H1 (cell line): ENCODE measurements at regions not wholly inside any gene's neighbourhood (a gene's known extent, or its start where the extent isn't known, plus 50 kb on each side); places are given as distances from the start of the nearest gene placed in this dataset.

Experiments used
- CTCF ChIA-PET: fragments of 300-600 bp; sonication (Branson Sonifier 250); formaldehyde crosslinking; loops from one replicate; lab custom pipeline; 2021; ENCODE audit not compliant: partially characterized antibody; lab: Charles Lee
- POLR2A ChIA-PET: fragments of 300-600 bp; sonication (Branson Sonifier 250); formaldehyde crosslinking; loops from one replicate; lab custom pipeline; 2021; ENCODE audit warnings: inconsistent platforms; ENCODE audit not compliant: partially characterized antibody; lab: Charles Lee
- DNase-seq, 2 experiments: peaks; one replicate each; pipeline versions ENCODE4 v3.0.0 to v3.0.0-alpha.2; 2010 to 2022; ENCODE audit warnings: low spot score in 2 of 2, low read depth in 1 of 2, mixed read lengths in 1 of 2
- FAIRE-seq: peaks from 2 replicates; lab custom pipeline; 2011; peaks lifted over from hg19 to GRCh38; lab: Jason Lieb, UNC
- H2AFZ ChIP-seq: 2 replicates; pipeline ENCODE4 v1.8.1; 2012; ENCODE audit warnings: low read length, inconsistent platforms
- H2AK5ac ChIP-seq: 2 replicates; pipeline ENCODE4 v1.6.1; 2013; ENCODE audit warnings: low read depth, low read length
- H2BK120ac ChIP-seq: replicated peaks from 2 replicates; pipeline ENCODE3; 2013; ENCODE audit warnings: low read depth, low read length, inconsistent platforms
- H2BK12ac ChIP-seq: 2 replicates; pipeline ENCODE4 v1.6.1; 2013; ENCODE audit warnings: low read depth, low read length
- H2BK15ac ChIP-seq: 2 replicates; pipeline ENCODE4 v1.6.1; 2013; ENCODE audit warnings: low read length
- H2BK20ac ChIP-seq: 2 replicates; pipeline ENCODE4 v1.6.1; 2013; ENCODE audit warnings: low read length
- H2BK5ac ChIP-seq: 2 replicates; pipeline ENCODE4 v1.6.1; 2013; ENCODE audit warnings: low read depth, low read length
- H3K14ac ChIP-seq: 2 replicates; pipeline ENCODE4 v1.6.1; 2013; ENCODE audit warnings: inconsistent platforms; ENCODE audit not compliant: insufficient read length
- H3K18ac ChIP-seq: 2 replicates; pipeline ENCODE4 v1.6.1; 2013; ENCODE audit warnings: low read length; ENCODE audit errors: extremely low read depth
- H3K23ac ChIP-seq: 2 replicates; pipeline ENCODE4 v1.6.1; 2013; ENCODE audit warnings: inconsistent platforms; ENCODE audit not compliant: insufficient read length
- H3K23me2 ChIP-seq: 2 replicates; pipeline ENCODE4 v1.6.1; 2013; ENCODE audit warnings: low read depth, low read length
- H3K27ac ChIP-seq: 2 replicates; pipeline ENCODE4 v1.6.1; 2011; ENCODE audit warnings: low read depth, low read length, inconsistent platforms
- H3K27me3 ChIP-seq, 4 experiments: replicated peaks in 1 of 4; 1 replicate in 1 of 4; 2 replicates in 3 of 4; pipeline versions ENCODE4 v1.6.1 to v1.8.1; 2011 to 2013; ENCODE audit warnings: low read length in 3 of 4, mild to moderate bottlenecking in 3 of 4, inconsistent platforms in 2 of 4, mixed read lengths in 2 of 4, moderate library complexity in 1 of 4; ENCODE audit not compliant: control insufficient read depth in 3 of 4, insufficient read depth in 3 of 4; ENCODE audit errors: extremely low read depth in 1 of 4
- H3K36me3 ChIP-seq, 4 experiments: 2 replicates each; pipeline versions ENCODE4 v1.6.1 to v1.8.1; 2011 to 2013; ENCODE audit warnings: mild to moderate bottlenecking in 4 of 4, low read length in 3 of 4, moderate library complexity in 2 of 4, control low read depth in 1 of 4, inconsistent platforms in 1 of 4; ENCODE audit not compliant: insufficient read depth in 4 of 4, control insufficient read depth in 2 of 4
- H3K4ac ChIP-seq: replicated peaks from 2 replicates; pipeline ENCODE3; 2013; ENCODE audit warnings: low read length, low read depth, mixed read lengths, inconsistent platforms; ENCODE audit not compliant: insufficient read length
- H3K4me1 ChIP-seq, 4 experiments: replicated peaks in 1 of 4; 1 replicate in 1 of 4; 2 replicates in 3 of 4; pipeline versions ENCODE4 v1.6.1 to v1.8.1; 2011 to 2013; ENCODE audit warnings: low read length in 3 of 4, inconsistent platforms in 2 of 4, mixed read lengths in 1 of 4; ENCODE audit not compliant: insufficient read depth in 4 of 4, control insufficient read depth in 3 of 4
- H3K4me2 ChIP-seq, 2 experiments: 2 replicates each; pipeline versions ENCODE4 v1.6.1 to v1.8.1; 2011 to 2013; ENCODE audit warnings: low read depth in 2 of 2, low read length in 2 of 2, control low read depth in 1 of 2, inconsistent platforms in 1 of 2, mild to moderate bottlenecking in 1 of 2; ENCODE audit not compliant: insufficient read depth in 1 of 2
- H3K4me3 ChIP-seq, 4 experiments: fragments of 200-600, 300-600 bp in 1 of 4; sonication (generic), shearing (Covaris generic), sonication (Bioruptor Twin) in 1 of 4; 2 replicates each; pipeline versions ENCODE4 v1.5.1 to v1.8.1; 2011 to 2016; ENCODE audit warnings: low read length in 4 of 4, low read depth in 3 of 4, control low read depth in 2 of 4, inconsistent platforms in 2 of 4, mild to moderate bottlenecking in 2 of 4, mixed read lengths in 1 of 4, moderate library complexity in 1 of 4; ENCODE audit not compliant: insufficient read depth in 2 of 4; ENCODE audit errors: extremely low read depth in 1 of 4
- H3K56ac ChIP-seq: replicated peaks from 2 replicates; pipeline ENCODE3; 2013; ENCODE audit warnings: low read depth, mild to moderate bottlenecking, mixed read lengths, low read length, inconsistent platforms; ENCODE audit not compliant: insufficient read length
- H3K79me1 ChIP-seq: 2 replicates; pipeline ENCODE4 v1.6.1; 2013; ENCODE audit warnings: low read depth, low read length, control low read depth
- H3K79me2 ChIP-seq, 2 experiments: 2 replicates each; pipeline versions ENCODE4 v1.6.1 to v1.8.1; 2012 to 2013; ENCODE audit warnings: low read length in 2 of 2, mild to moderate bottlenecking in 2 of 2, inconsistent platforms in 1 of 2; ENCODE audit not compliant: insufficient read depth in 2 of 2, control insufficient read depth in 1 of 2
- H3K9ac ChIP-seq, 4 experiments: replicated peaks in 1 of 4; 1 replicate in 1 of 4; 2 replicates in 3 of 4; pipeline versions ENCODE4 v1.6.1 to v1.8.1; 2011 to 2013; ENCODE audit warnings: low read depth in 3 of 4, low read length in 3 of 4, control low read depth in 2 of 4, mild to moderate bottlenecking in 2 of 4, moderate library complexity in 2 of 4, inconsistent platforms in 1 of 4; ENCODE audit errors: extremely low read depth in 1 of 4
- H3K9me3 ChIP-seq, 2 experiments: 2 replicates each; pipeline versions ENCODE4 v1.6.1 to v1.8.1; 2012 to 2013; ENCODE audit warnings: mild to moderate bottlenecking in 2 of 2, moderate library complexity in 2 of 2, control low read depth in 1 of 2, inconsistent platforms in 1 of 2, low read depth in 1 of 2, low read length in 1 of 2, mixed read lengths in 1 of 2; ENCODE audit not compliant: insufficient read depth in 2 of 2
- H4K20me1 ChIP-seq, 2 experiments: replicated peaks in 1 of 2; 2 replicates each; pipeline versions ENCODE3 to v1.8.1; 2011 to 2013; ENCODE audit warnings: inconsistent platforms in 2 of 2, low read length in 2 of 2, mild to moderate bottlenecking in 1 of 2; ENCODE audit not compliant: insufficient read depth in 2 of 2, control insufficient read depth in 1 of 2
- H4K5ac ChIP-seq: 2 replicates; pipeline ENCODE4 v1.6.1; 2013; ENCODE audit warnings: low read length, low read depth, mixed read lengths, inconsistent platforms; ENCODE audit not compliant: insufficient read length
- H4K8ac ChIP-seq: 2 replicates; pipeline ENCODE4 v1.8.0; 2013; ENCODE audit warnings: mild to moderate bottlenecking, moderate library complexity, low read length, inconsistent platforms; ENCODE audit not compliant: insufficient read depth; ENCODE audit errors: extremely low read depth
- H4K91ac ChIP-seq: replicated peaks from 2 replicates; pipeline ENCODE3; 2013; ENCODE audit warnings: low read length, mixed read lengths, inconsistent platforms; ENCODE audit not compliant: insufficient read length
- ASH2L ChIP-seq: fragments of 200-600, 300-600 bp; sonication (generic); IDR thresholded peaks from one replicate; pipeline ENCODE4 v1.7.1; 2017; ENCODE audit warnings: low read length
- CTBP2 ChIP-seq: IDR thresholded peaks from 2 replicates; pipeline ENCODE4 v1.7.0; 2011; ENCODE audit warnings: borderline replicate concordance, mild to moderate bottlenecking, moderate library complexity, mixed read lengths, low read length; ENCODE audit not compliant: insufficient read depth, insufficient read length
- HDAC2 ChIP-seq, 2 experiments: fragments of 300-600 bp in 1 of 2; sonication (generic) in 1 of 2; IDR thresholded peaks; 2 replicates each; pipeline ENCODE4 v1.6.1; 2011 to 2012; ENCODE audit warnings: low read depth in 2 of 2, low read length in 2 of 2, mild to moderate bottlenecking in 2 of 2, moderate library complexity in 2 of 2, borderline replicate concordance in 1 of 2, inconsistent platforms in 1 of 2
- JUN ChIP-seq: IDR thresholded peaks from 2 replicates; pipeline ENCODE4 v1.6.1; 2011; ENCODE audit warnings: low read depth, mild to moderate bottlenecking, improper control_type of control experiment, low read length
- KDM4A ChIP-seq: IDR thresholded peaks from one replicate; pipeline ENCODE4 v1.7.1; 2012; ENCODE audit warnings: low read depth, mild to moderate bottlenecking, moderate library complexity, low read length, inconsistent platforms; ENCODE audit not compliant: severe bottlenecking
- NANOG ChIP-seq: IDR thresholded peaks from 2 replicates; pipeline ENCODE4 v1.6.1; 2011; ENCODE audit warnings: low read length, low read depth, mild to moderate bottlenecking, inconsistent platforms; ENCODE audit not compliant: insufficient read depth, poor library complexity, severe bottlenecking
- PHF8 ChIP-seq: fragments of 200-600 bp; sonication (generic); conservative IDR thresholded peaks from 2 replicates; pipeline ENCODE4 v1.7.1; 2012; ENCODE audit warnings: low read depth, mild to moderate bottlenecking, inconsistent platforms, low read length, moderate library complexity
- POU5F1 ChIP-seq: IDR thresholded peaks from 2 replicates; pipeline ENCODE4 v1.6.1; 2011; ENCODE audit warnings: low read depth, mild to moderate bottlenecking, low read length, moderate library complexity
- RXRA ChIP-seq: IDR thresholded peaks from 2 replicates; pipeline ENCODE4 v1.6.1; 2011; ENCODE audit warnings: low read depth, mild to moderate bottlenecking, low read length, moderate library complexity; ENCODE audit not compliant: insufficient read depth
- SIRT6 ChIP-seq: IDR thresholded peaks from one replicate; pipeline ENCODE4 v1.7.1; 2012; ENCODE audit warnings: low read length, inconsistent platforms
- SP4 ChIP-seq: IDR thresholded peaks from 2 replicates; pipeline ENCODE4 v1.6.1; 2012; ENCODE audit warnings: low read length, inconsistent platforms
- TCF12 ChIP-seq: IDR thresholded peaks from 2 replicates; pipeline ENCODE4 v1.6.1; 2011; ENCODE audit warnings: low read depth, mild to moderate bottlenecking, low read length
- TEAD4 ChIP-seq: IDR thresholded peaks from 2 replicates; pipeline ENCODE4 v1.6.1; 2012; ENCODE audit warnings: low read depth, low read length, inconsistent platforms, mixed read lengths
- YY1 ChIP-seq: IDR thresholded peaks from 2 replicates; pipeline ENCODE4 v1.6.1; 2011; ENCODE audit warnings: low read depth, mild to moderate bottlenecking, low read length
- ZNF274 ChIP-seq: IDR thresholded peaks from 2 replicates; pipeline ENCODE4 v1.7.0; 2012; ENCODE audit warnings: low read length, borderline replicate concordance; ENCODE audit errors: extremely low read depth
- WGBS, 2 experiments: shearing (Covaris generic) in 1 of 2; methylation state at CpG; one replicate each; pipeline versions ENCODE4 v1.1.6 to v1.1.7; 2013 to 2015; ENCODE audit warnings: low lambda C conversion rate in 2 of 2, mixed read lengths in 2 of 2, inconsistent platforms in 1 of 2, low coverage in 1 of 2, missing lambda C conversion rate in 1 of 2; ENCODE audit not compliant: insufficient replicate concordance in 2 of 2, insufficient coverage in 1 of 2, insufficient read length in 1 of 2; ENCODE audit errors: extremely low coverage in 1 of 2, missing lambda C conversion rate in 1 of 2; 5-methylcytosine and 5-hydroxymethylcytosine counted together

DNA sequence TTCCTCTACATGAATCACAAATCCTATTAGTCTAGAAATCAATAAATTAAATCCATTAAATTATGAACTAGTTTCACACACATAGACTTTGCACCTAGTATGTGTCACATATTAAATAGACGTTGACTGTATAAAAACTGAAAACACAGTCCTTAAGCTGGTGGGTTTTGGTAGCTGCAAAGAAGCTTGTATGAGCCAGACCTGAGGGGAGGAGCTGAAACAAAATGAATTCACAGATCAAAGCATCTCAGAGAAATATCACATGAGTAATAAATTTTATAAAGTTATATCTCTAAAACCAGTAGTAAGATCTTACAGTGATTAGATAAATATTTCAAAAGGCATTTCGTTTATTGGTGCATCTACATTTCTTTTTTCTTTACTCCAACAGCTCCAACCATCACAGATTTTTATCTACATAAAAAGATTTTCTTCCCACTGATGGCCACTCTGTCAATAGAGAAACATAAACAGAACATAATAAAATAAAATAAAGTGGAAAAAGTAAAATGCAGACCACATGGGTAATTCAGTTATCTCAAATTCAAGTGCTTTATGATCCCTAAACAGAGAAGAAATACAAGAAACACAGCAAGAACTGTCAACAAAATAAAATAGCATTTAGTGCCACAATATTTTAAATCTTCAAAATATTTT is 420.0 kb upstream of the CYRIA start:
- H4K20me1 ChIP-seq: no peaks in the 10 kb centered on the region
- CTCF ChIA-PET: no interaction called here
- 89% methylated on average over 2 of the region's 2 CpGs; no CpG with 5 or more reads in 1 of the 2 experiments for WGBS, 2 experiments
- TF ChIP-seq RXRA: no peak
- no peak for TF ChIP-seq SIRT6
- TF ChIP-seq HDAC2 (IDR thresholded peaks at IDR 0.05; ENCODE audit: borderline replicate concordance in 1 of 2, low read depth in 2 of 2, low read length in 2 of 2): no peak
- no peak for TF ChIP-seq PHF8
- TF ChIP-seq ASH2L: no peak
- no peak for TF ChIP-seq POU5F1
- TF ChIP-seq NANOG: no peak
- no peak for TF ChIP-seq YY1
- TF ChIP-seq ZNF274: no peak
- TF ChIP-seq TCF12: no peak
- no peak for TF ChIP-seq SP4
- TF ChIP-seq TEAD4: no peak
- no peak for TF ChIP-seq CTBP2
- TF ChIP-seq JUN: no peak
- no peak for TF ChIP-seq KDM4A

More for the DNA sequence above, 420.0 kb upstream of the CYRIA start:
- Histone ChIP-seq H2BK20ac (no peak overlapping the region), H2BK5ac (no peak overlapping the region), H3K27ac (no peak overlapping the region), H3K4me3 (no peak overlapping the region), H3K9ac (no peak overlapping the region), H3K23ac (no peak overlapping the region), H3K36me3 (no peaks in the 10 kb centered on the region), H2AFZ (no peak overlapping the region), H3K27me3 (no peaks in the 10 kb centered on the region), H3K79me2 (no peaks in the 10 kb centered on the region), H4K5ac (no peak overlapping the region), H3K18ac (no peak overlapping the region), H3K23me2 (no peaks in the 10 kb centered on the region), H3K79me1 (no peaks in the 10 kb centered on the region), H2BK120ac (no peak overlapping the region), H3K4ac (no peak overlapping the region), H4K91ac (no peak overlapping the region), H2BK12ac (no peak overlapping the region), H4K8ac (no peak overlapping the region), H2AK5ac (no peak overlapping the region), H3K9me3 (no peaks in the 10 kb centered on the region; a peak in 1 of 4 replicates), H3K4me2 (no peak overlapping the region), H3K4me1 (no peaks in the 10 kb centered on the region), H3K56ac (no peak overlapping the region), H3K14ac (no peak overlapping the region), H2BK15ac (no peak overlapping the region)
- no peak for DNase-seq
- FAIRE-seq: no peak
- POLR2A ChIA-PET: no interaction called here
